GM23338 (cell line): ENCODE measurements at regions not wholly inside any gene's neighbourhood (a gene's known extent, or its start where the extent isn't known, plus 50 kb on each side); places are given as distances from the start of the nearest gene placed in this dataset.
A peak's percentile ranks its signal among the peaks of the same experiment; 100 is the strongest.

ENCODE experiments used
- ATAC-seq: fragments of 200-7000 bp; cut with Tn5 transposase; 3 replicates; pipeline ENCODE4 v1.9.1; 2020
- DNase-seq: peaks from one replicate; pipeline ENCODE4 v3.0.0-alpha.2; 2015; ENCODE audit warnings: low spot score
- H2AFZ ChIP-seq: fragments of 200-600 bp; sonication (generic); 2 replicates; pipeline ENCODE4 v1.8.0; 2016; ENCODE audit warnings: antibody characterized with exemption, mild to moderate bottlenecking, moderate library complexity
- H3F3A ChIP-seq: fragments of 200-600 bp; sonication (generic); replicated peaks from 2 replicates; pipeline ENCODE4 v1.8.0; 2017; ENCODE audit warnings: antibody characterized with exemption, mixed run types, low read depth
- H3K27ac ChIP-seq: fragments of 200-600 bp; sonication (generic); 2 replicates; pipeline ENCODE4 v1.6.1; 2016; ENCODE audit warnings: low read depth
- H3K27me3 ChIP-seq: fragments of 200-600 bp; sonication (generic); 2 replicates; pipeline ENCODE4 v1.8.0; 2016; ENCODE audit warnings: mild to moderate bottlenecking, mixed run types, moderate library complexity; ENCODE audit not compliant: insufficient read depth
- H3K36me3 ChIP-seq: fragments of 200-600 bp; sonication (generic); 2 replicates; pipeline ENCODE4 v1.8.0; 2016; ENCODE audit warnings: mild to moderate bottlenecking; ENCODE audit not compliant: insufficient read depth
- H3K4me1 ChIP-seq: fragments of 200-600 bp; sonication (generic); 2 replicates; pipeline ENCODE4 v1.8.0; 2016; ENCODE audit warnings: mild to moderate bottlenecking, moderate library complexity; ENCODE audit not compliant: insufficient read depth
- H3K4me2 ChIP-seq: fragments of 200-600 bp; sonication (generic); 2 replicates; pipeline ENCODE4 v1.7.1; 2017; ENCODE audit warnings: mixed run types
- H3K4me3 ChIP-seq: fragments of 200-600 bp; sonication (generic); 2 replicates; pipeline ENCODE4 v1.6.1; 2016; ENCODE audit warnings: mixed run types
- H3K79me2 ChIP-seq: fragments of 200-600 bp; sonication (generic); replicated peaks from 2 replicates; pipeline ENCODE4 v1.8.0; 2017; ENCODE audit warnings: mild to moderate bottlenecking; ENCODE audit not compliant: insufficient read depth
- H3K9me2 ChIP-seq: fragments of 200-600 bp; sonication (generic); 2 replicates; pipeline ENCODE4 v1.8.0; 2017; ENCODE audit not compliant: insufficient read depth
- H4K20me1 ChIP-seq: fragments of 200-600 bp; sonication (generic); replicated peaks from 2 replicates; pipeline ENCODE4 v1.8.0; 2017; ENCODE audit warnings: mild to moderate bottlenecking; ENCODE audit not compliant: insufficient read depth
- H3K27ac Mint-ChIP-seq: 2 replicates; pipeline ENCODE4 v1.8.0; 2020; ENCODE audit warnings: inconsistent platforms, mild to moderate bottlenecking, moderate library complexity, mixed read lengths
- H3K27me3 Mint-ChIP-seq: 3 replicates; pipeline ENCODE4 v1.8.0; 2022; ENCODE audit warnings: low read depth, mild to moderate bottlenecking, moderate library complexity, mixed read lengths, inconsistent platforms; ENCODE audit not compliant: insufficient read depth, poor library complexity
- H3K36me3 Mint-ChIP-seq: 3 replicates; pipeline ENCODE4 v1.8.0; 2021; ENCODE audit warnings: low read depth, mild to moderate bottlenecking, inconsistent platforms, moderate library complexity, mixed read lengths
- H3K4me1 Mint-ChIP-seq: 3 replicates; pipeline ENCODE4 v1.8.0; 2020; ENCODE audit warnings: mild to moderate bottlenecking, inconsistent platforms, mixed read lengths
- H3K4me3 Mint-ChIP-seq: 3 replicates; pipeline ENCODE4 v1.8.0; 2021; ENCODE audit warnings: moderate library complexity, mild to moderate bottlenecking, inconsistent platforms, mixed read lengths
- H3K9me3 Mint-ChIP-seq: 3 replicates; pipeline ENCODE4 v1.8.0; 2020; ENCODE audit warnings: moderate library complexity, mild to moderate bottlenecking, inconsistent platforms, mixed read lengths
- CREB1 ChIP-seq: fragments of 250-450 bp; sonication (Bioruptor Pico); IDR thresholded peaks from 2 replicates; pipeline ENCODE4 v1.5.0; 2020; ENCODE audit warnings: low read depth, mild to moderate bottlenecking, moderate library complexity
- EZH2 ChIP-seq: fragments of 200-600 bp; sonication (generic); IDR thresholded peaks from one replicate; pipeline ENCODE4 v1.8.0; 2017; ENCODE audit warnings: antibody characterized with exemption, mild to moderate bottlenecking, low read depth; ENCODE audit not compliant: unreplicated experiment
- EZH2phosphoT487 ChIP-seq: fragments of 200-600 bp; sonication (generic); IDR thresholded peaks from one replicate; pipeline ENCODE4 v1.8.1; 2018; ENCODE audit warnings: antibody characterized with exemption; ENCODE audit not compliant: unreplicated experiment
- JUNB ChIP-seq: IDR thresholded peaks from one replicate; pipeline ENCODE4 v1.6.1; 2016; ENCODE audit warnings: antibody characterized with exemption; ENCODE audit not compliant: unreplicated experiment
- POLR2AphosphoS5 ChIP-seq: IDR thresholded peaks from 2 replicates; pipeline ENCODE4 v1.6.1; 2016; ENCODE audit warnings: antibody characterized with exemption, low read depth
- STAT1 ChIP-seq: IDR thresholded peaks from one replicate; pipeline ENCODE4 v1.6.1; 2016; ENCODE audit warnings: antibody characterized with exemption; ENCODE audit not compliant: unreplicated experiment
- ZNF331 ChIP-seq: fragments of 250-450 bp; sonication (Bioruptor Pico); IDR thresholded peaks from 2 replicates; pipeline ENCODE4 v1.5.0; 2020; ENCODE audit warnings: low read depth, mild to moderate bottlenecking, moderate library complexity
- TF ChIP-seq, protein P1 (sequence below), 2 experiments: fragments of 200-600 bp in 1 of 2; sonication (generic) in 1 of 2; conservative IDR thresholded peaks; 2 replicates each; pipeline versions ENCODE4 v1.5.1 to v1.6.1; 2016 to 2017; ENCODE audit warnings: antibody characterized with exemption in 2 of 2, low read depth in 2 of 2, mild to moderate bottlenecking in 2 of 2, moderate library complexity in 1 of 2
- TF ChIP-seq, protein P2 (sequence below): IDR thresholded peaks from one replicate; pipeline ENCODE4 v1.6.1; 2018; ENCODE audit warnings: antibody characterized with exemption; ENCODE audit not compliant: unreplicated experiment
- TF ChIP-seq, protein P3 (sequence below): IDR thresholded peaks from 2 replicates; pipeline ENCODE4 v1.6.1; 2016; ENCODE audit warnings: antibody characterized with exemption

DNA sequence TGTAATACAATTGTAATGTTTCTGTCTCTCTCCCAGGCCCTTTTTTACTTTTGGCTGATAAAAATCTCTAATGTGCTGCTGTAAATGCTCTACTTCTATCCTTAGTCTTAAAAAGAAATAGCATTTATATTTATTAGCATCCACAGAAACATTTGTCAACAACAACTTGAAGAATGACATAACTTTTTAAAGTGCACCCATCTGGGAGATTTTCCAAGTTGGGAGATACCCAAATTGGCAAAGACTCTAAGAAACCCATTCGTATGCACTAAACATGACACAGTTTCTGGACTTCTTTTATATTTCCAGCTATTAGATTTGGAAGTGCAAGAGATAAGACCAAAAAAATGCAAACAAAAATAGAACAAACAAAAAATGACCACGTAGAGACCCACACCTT is 2287.4 kb upstream of the WWC1 start:
- TF ChIP-seq ZNF331 (CRISPR knock-in tag), result no peak
- TF ChIP-seq CREB1 (CRISPR knock-in tag), result no peak
- TF ChIP-seq EZH2, result no peak
- no peak for TF ChIP-seq STAT1
- no peak for TF ChIP-seq EZH2phosphoT487
- TF ChIP-seq, protein P1, sequence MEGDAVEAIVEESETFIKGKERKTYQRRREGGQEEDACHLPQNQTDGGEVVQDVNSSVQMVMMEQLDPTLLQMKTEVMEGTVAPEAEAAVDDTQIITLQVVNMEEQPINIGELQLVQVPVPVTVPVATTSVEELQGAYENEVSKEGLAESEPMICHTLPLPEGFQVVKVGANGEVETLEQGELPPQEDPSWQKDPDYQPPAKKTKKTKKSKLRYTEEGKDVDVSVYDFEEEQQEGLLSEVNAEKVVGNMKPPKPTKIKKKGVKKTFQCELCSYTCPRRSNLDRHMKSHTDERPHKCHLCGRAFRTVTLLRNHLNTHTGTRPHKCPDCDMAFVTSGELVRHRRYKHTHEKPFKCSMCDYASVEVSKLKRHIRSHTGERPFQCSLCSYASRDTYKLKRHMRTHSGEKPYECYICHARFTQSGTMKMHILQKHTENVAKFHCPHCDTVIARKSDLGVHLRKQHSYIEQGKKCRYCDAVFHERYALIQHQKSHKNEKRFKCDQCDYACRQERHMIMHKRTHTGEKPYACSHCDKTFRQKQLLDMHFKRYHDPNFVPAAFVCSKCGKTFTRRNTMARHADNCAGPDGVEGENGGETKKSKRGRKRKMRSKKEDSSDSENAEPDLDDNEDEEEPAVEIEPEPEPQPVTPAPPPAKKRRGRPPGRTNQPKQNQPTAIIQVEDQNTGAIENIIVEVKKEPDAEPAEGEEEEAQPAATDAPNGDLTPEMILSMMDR (conservative IDR thresholded peaks at IDR 0.05; ENCODE audit: low read depth in 2 of 2), result no peak
- no peak for DNase-seq
- H3K27me3 ChIP-seq, result no peaks in the 10 kb centered on the region
- no peaks in the 10 kb centered on the region for H3K36me3 ChIP-seq
- ATAC-seq, result no peak
- Mint-ChIP-seq H3K4me3 (no peak overlapping the region), H3K27me3 (no peaks in the 10 kb centered on the region), H3K9me3 (no peaks in the 10 kb centered on the region), H3K4me1 (peaks cover 8% of the 10 kb centered on the region), H3K36me3 (no peaks in the 10 kb centered on the region), H3K27ac (no peak overlapping the region)
- H3K79me2 ChIP-seq, result no peaks in the 10 kb centered on the region
- H3K27ac ChIP-seq, result no peak overlapping the region
- H3F3A ChIP-seq, result no peaks in the 10 kb centered on the region
- no peaks in the 10 kb centered on the region for H3K9me2 ChIP-seq
- no peaks in the 10 kb centered on the region for H4K20me1 ChIP-seq
- no peaks in the 10 kb centered on the region for H3K4me1 ChIP-seq
- no peak overlapping the region for H3K4me3 ChIP-seq
- H3K4me2 ChIP-seq, result no peak overlapping the region
- no peak overlapping the region for H2AFZ ChIP-seq

DNA sequence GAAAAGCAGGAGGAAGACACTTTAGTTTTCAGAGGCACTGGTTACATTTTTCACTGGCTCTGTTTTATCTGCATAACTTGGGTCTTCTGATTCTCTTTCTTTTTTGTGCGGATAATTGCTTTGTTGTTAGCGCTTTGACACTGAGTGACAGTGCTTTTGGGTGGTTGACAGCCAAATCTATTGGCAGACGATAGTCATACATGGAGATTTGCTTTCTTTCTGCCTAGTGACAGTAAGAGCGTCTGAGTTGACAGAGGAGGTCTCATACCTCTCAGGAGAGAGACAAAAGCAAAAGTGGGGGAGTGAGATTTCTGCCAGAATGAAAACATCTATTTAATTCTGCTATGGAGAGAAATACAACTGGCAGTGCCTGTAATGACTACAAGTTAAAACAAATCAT is 2278.0 kb upstream of the WWC1 start:
- no peaks in the 10 kb centered on the region for H3K36me3 Mint-ChIP-seq
- Histone ChIP-seq H2AFZ (no peak overlapping the region), H3K27ac (no peak overlapping the region), H3K79me2 (no peaks in the 10 kb centered on the region), H3K4me2 (no peak overlapping the region), H3K27me3 (no peaks in the 10 kb centered on the region), H4K20me1 (no peaks in the 10 kb centered on the region), H3K9me2 (no peaks in the 10 kb centered on the region), H3F3A (no peaks in the 10 kb centered on the region), H3K4me1 (no peaks in the 10 kb centered on the region), H3K36me3 (no peaks in the 10 kb centered on the region), H3K4me3 (no peak overlapping the region)
- no peaks in the 10 kb centered on the region for H3K27me3 Mint-ChIP-seq
- ATAC-seq (no peak), DNase-seq (no peak)
- H3K27ac Mint-ChIP-seq, result 0 out of 2 replicates have a peak overlapping the region, but pooled peaks have one; percentile 30
- no peaks in the 10 kb centered on the region for H3K9me3 Mint-ChIP-seq
- no peak overlapping the region for H3K4me3 Mint-ChIP-seq
- H3K4me1 Mint-ChIP-seq, result peaks cover 2% of the 10 kb centered on the region; the same call in 1 of the 3 replicates
- TF ChIP-seq STAT1 (no peak), JUNB (no peak), POLR2AphosphoS5 (no peak), ZNF331 (CRISPR knock-in tag) (no peak)
- TF ChIP-seq, protein P1 (conservative IDR thresholded peaks at IDR 0.05; ENCODE audit: low read depth in 2 of 2), result no peak
- TF ChIP-seq, protein P2, sequence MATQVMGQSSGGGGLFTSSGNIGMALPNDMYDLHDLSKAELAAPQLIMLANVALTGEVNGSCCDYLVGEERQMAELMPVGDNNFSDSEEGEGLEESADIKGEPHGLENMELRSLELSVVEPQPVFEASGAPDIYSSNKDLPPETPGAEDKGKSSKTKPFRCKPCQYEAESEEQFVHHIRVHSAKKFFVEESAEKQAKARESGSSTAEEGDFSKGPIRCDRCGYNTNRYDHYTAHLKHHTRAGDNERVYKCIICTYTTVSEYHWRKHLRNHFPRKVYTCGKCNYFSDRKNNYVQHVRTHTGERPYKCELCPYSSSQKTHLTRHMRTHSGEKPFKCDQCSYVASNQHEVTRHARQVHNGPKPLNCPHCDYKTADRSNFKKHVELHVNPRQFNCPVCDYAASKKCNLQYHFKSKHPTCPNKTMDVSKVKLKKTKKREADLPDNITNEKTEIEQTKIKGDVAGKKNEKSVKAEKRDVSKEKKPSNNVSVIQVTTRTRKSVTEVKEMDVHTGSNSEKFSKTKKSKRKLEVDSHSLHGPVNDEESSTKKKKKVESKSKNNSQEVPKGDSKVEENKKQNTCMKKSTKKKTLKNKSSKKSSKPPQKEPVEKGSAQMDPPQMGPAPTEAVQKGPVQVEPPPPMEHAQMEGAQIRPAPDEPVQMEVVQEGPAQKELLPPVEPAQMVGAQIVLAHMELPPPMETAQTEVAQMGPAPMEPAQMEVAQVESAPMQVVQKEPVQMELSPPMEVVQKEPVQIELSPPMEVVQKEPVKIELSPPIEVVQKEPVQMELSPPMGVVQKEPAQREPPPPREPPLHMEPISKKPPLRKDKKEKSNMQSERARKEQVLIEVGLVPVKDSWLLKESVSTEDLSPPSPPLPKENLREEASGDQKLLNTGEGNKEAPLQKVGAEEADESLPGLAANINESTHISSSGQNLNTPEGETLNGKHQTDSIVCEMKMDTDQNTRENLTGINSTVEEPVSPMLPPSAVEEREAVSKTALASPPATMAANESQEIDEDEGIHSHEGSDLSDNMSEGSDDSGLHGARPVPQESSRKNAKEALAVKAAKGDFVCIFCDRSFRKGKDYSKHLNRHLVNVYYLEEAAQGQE, result no peak
- TF ChIP-seq, protein P3, sequence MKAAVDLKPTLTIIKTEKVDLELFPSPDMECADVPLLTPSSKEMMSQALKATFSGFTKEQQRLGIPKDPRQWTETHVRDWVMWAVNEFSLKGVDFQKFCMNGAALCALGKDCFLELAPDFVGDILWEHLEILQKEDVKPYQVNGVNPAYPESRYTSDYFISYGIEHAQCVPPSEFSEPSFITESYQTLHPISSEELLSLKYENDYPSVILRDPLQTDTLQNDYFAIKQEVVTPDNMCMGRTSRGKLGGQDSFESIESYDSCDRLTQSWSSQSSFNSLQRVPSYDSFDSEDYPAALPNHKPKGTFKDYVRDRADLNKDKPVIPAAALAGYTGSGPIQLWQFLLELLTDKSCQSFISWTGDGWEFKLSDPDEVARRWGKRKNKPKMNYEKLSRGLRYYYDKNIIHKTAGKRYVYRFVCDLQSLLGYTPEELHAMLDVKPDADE, result no peak
